ENCODE measurements at regions not wholly inside any gene's neighbourhood (a gene's known extent, or its start where the extent isn't known, plus 50 kb on each side); places are given as distances from the start of the nearest gene placed in this dataset.

DNA sequence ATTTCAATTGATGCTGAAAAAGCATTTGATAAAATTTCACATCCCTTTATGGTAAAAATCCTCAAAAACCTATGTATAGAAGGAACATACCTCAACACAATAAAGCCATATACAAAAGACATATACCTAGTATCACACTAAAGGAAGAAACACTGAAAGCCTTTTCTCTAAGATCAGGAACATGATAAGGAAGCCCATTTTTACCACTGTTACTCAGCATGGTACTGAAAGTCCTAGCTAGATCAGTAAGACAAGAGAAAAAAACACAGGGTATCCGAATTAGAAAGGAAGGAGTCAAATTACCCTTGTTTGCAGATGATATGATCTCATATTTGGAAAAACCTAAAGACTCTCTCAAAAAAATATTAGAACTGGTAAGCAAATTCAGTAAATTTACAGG lies 350.2 kb upstream of the PDE4D start:
- no peak overlapping the region for H3K4me2 ChIP-seq (ENCODE audit: low read depth, low read length)
- dilution Hi-C loops (cut with HindIII; ENCODE audit: low sequenced_read_pairs, unreplicated experiment), result no loop called here
- H2BK5ac ChIP-seq (ENCODE audit: low read depth, low read length, poor library complexity, severe bottlenecking), result no peak overlapping the region
- H3K14ac ChIP-seq (replicated peaks; ENCODE audit: low read depth, low read length), result no peak overlapping the region
- no peak overlapping the region for H2AK5ac ChIP-seq (ENCODE audit: low read depth, low read length)
- CTCF ChIA-PET, result no interaction called here
- no peak overlapping the region for H3K4me3 ChIP-seq (ENCODE audit: insufficient read depth, low read depth, low read length)
- no peaks in the 10 kb centered on the region for H3K79me1 ChIP-seq (ENCODE audit: low read depth in 1 of 2, low read length in 2 of 2)
- no CpG with 5 or more reads among the region's 1 CpG for WGBS, 2 experiments (ENCODE audit: extremely low coverage in 2 of 2, insufficient read length in 1 of 2)
- H3K18ac ChIP-seq (ENCODE audit: low read depth, low read length), result no peak overlapping the region
- H3K4me1 ChIP-seq (ENCODE audit: control insufficient read depth, insufficient read depth, low read length), result no peaks in the 10 kb centered on the region
- H4K8ac ChIP-seq (ENCODE audit: low read depth in 2 of 2, low read length in 2 of 2), result no peak overlapping the region
- no peak overlapping the region for H2BK120ac ChIP-seq (ENCODE audit: low read depth, low read length)
- no peak overlapping the region for H2BK15ac ChIP-seq (ENCODE audit: low read depth, low read length)
- H3K9me1 ChIP-seq (ENCODE audit: insufficient read depth, low read length), result no peaks in the 10 kb centered on the region
- TF ChIP-seq CHD1 (IDR thresholded peaks at IDR 0.05; ENCODE audit: low read depth, low read length), result no peak
- no peak for TF ChIP-seq BHLHE40 (IDR thresholded peaks at IDR 0.05; ENCODE audit: low read depth, low read length)
- no peak for TF ChIP-seq SMC3 (IDR thresholded peaks at IDR 0.05; ENCODE audit: low read depth, low read length)
- no peak for TF ChIP-seq FOS (IDR thresholded peaks at IDR 0.05; ENCODE audit: low read depth, low read length)
- TF ChIP-seq RFX5 (IDR thresholded peaks at IDR 0.05; ENCODE audit: low read depth, low read length), result no peak
- no peak for TF ChIP-seq USF2 (IDR thresholded peaks at IDR 0.05; ENCODE audit: low read depth, low read length)
- no peak for TF ChIP-seq POLR2A (IDR thresholded peaks at IDR 0.05; ENCODE audit: low read depth, low read length)
- TF ChIP-seq CTCF (conservative IDR thresholded peaks at IDR 0.05; ENCODE audit: low read depth, low read length), result no peak
- no peak for TF ChIP-seq RCOR1 (IDR thresholded peaks at IDR 0.05; ENCODE audit: insufficient replicate concordance, low read length)
- TF ChIP-seq NFE2L2 (IDR thresholded peaks at IDR 0.05; ENCODE audit: low read depth, low read length), result no peak
- TF ChIP-seq MAZ (IDR thresholded peaks at IDR 0.05; ENCODE audit: borderline replicate concordance, low read depth, low read length), result no peak
- no peak for TF ChIP-seq MAFK (IDR thresholded peaks at IDR 0.05; ENCODE audit: low read depth, low read length)
- TF ChIP-seq MXI1 (IDR thresholded peaks at IDR 0.05; ENCODE audit: borderline replicate concordance, low read depth, low read length), result no peak
- no peak for TF ChIP-seq CEBPB (IDR thresholded peaks at IDR 0.05; ENCODE audit: low read depth, low read length)
- TF ChIP-seq ELK1 (IDR thresholded peaks at IDR 0.05; ENCODE audit: borderline replicate concordance, low read depth, low read length), result no peak
- TF ChIP-seq RAD21 (IDR thresholded peaks at IDR 0.05; ENCODE audit: low read length), result no peak
- no peak overlapping the region for H3K4ac ChIP-seq (ENCODE audit: low read depth, low read length)
- no peak overlapping the region for H4K91ac ChIP-seq (ENCODE audit: insufficient read depth, low read depth, low read length)
- H3K9me3 ChIP-seq (ENCODE audit: control insufficient read depth, insufficient read depth, low read length), result no peaks in the 10 kb centered on the region
- no peak overlapping the region for H3K27ac ChIP-seq (ENCODE audit: insufficient read depth, low read length)
- POLR2A ChIA-PET (ENCODE audit: unreplicated experiment), result no interaction called here
- no TSS peak for BruUV-seq (replicated peaks)
- no peaks in the 10 kb centered on the region for H4K20me1 ChIP-seq (ENCODE audit: insufficient read depth, low read length)
- no peak overlapping the region for H2AFZ ChIP-seq (replicated peaks; ENCODE audit: low read length, poor library complexity)
- intact Hi-C loops (cut with micrococcal nuclease), result no loop called here
- H2AK9ac ChIP-seq (replicated peaks; ENCODE audit: low read depth, low read length, poor library complexity), result no peak overlapping the region
- H2BK20ac ChIP-seq (ENCODE audit: low read depth, low read length), result no peak overlapping the region
- no peaks in the 10 kb centered on the region for H3K27me3 ChIP-seq (ENCODE audit: control insufficient read depth, insufficient read depth, low read length)
- ATAC-seq (ENCODE audit: low read depth) (no peak), DNase-seq (no peak)
- no peaks in the 10 kb centered on the region for H3K36me3 ChIP-seq (ENCODE audit: control insufficient read depth, insufficient read depth, low read length)
- no peak overlapping the region for H3K23ac ChIP-seq (ENCODE audit: low read depth, low read length)
- in situ Hi-C loops (cut with MboI; ENCODE audit: low sequenced_read_pairs), result no loop called here
- H3K9ac ChIP-seq (ENCODE audit: low read depth, low read length), result no peak overlapping the region
- H3K56ac ChIP-seq (ENCODE audit: extremely low read depth, insufficient read depth, low read length), result no peak overlapping the region
- H4K5ac ChIP-seq (ENCODE audit: low read depth, low read length), result no peak overlapping the region
